GM18519 (cell line): ENCODE measurements at regions not wholly inside any gene's neighbourhood (a gene's known extent, or its start where the extent isn't known, plus 50 kb on each side); places are given as distances from the start of the nearest gene placed in this dataset.
"Not testable (repeated sequence)": the region's sequence is repeated elsewhere in the genome, so short reads cannot be mapped to it uniquely, and the experiment has no call there.

Source experiments
- ATAC-seq: cut with Tn5 transposase; IDR thresholded peaks from one replicate; pipeline ENCODE4 v1.9.1; 2021; ENCODE audit warnings: mild to moderate bottlenecking, moderate library complexity; ENCODE audit not compliant: unreplicated experiment, low FRiP score

DNA sequence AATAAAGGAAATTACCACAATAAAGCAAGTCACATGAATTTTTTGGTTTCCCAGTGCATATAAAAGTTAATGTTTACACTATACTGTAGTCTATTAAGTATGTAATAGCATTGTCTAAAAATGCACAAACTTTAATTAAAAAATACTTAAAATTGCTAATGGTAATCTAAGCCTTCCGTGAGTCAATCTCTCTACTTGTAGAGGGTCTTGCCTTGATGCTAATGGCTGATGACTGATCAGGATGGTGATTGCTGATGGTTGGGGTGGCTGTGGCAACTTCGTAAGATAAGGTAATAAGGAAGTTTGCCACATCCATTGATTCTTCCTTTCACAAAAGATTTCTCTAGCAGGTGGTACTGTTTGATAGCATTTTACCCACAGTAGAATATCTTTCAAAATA, 466.6 kb upstream of the PROX1 start:
- ATAC-seq, result no peak

DNA sequence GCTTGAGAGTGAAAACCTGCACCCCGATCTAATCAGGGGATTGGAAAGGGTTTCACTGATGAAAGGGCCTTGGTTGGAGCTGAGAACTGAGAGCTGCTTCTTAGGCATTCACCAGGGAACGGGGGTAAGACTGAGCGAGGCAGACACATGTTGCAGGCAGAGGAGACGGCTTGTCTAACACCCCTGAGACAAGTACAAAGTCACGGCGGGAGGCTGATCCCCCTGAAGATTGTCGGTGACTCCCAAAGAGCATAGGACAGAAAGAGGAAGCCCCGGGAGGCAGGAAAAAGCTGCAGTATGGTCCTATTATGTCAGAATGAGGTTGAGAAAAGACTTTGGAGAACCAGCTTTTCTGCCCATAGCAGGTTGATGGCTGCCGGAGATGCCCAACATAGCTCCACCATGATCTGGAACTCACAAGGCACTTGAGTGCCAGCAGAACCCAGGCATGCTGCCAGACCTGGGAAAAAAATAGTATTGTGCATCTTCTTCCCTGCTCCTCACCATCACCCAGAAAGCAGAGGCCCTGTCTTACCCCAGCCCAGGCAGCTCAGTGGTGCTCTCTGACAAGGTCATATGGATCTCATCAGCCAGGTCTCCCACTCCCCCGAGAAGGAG, 463.9 kb upstream of the PROX1 start:
- ATAC-seq, result no peak

DNA sequence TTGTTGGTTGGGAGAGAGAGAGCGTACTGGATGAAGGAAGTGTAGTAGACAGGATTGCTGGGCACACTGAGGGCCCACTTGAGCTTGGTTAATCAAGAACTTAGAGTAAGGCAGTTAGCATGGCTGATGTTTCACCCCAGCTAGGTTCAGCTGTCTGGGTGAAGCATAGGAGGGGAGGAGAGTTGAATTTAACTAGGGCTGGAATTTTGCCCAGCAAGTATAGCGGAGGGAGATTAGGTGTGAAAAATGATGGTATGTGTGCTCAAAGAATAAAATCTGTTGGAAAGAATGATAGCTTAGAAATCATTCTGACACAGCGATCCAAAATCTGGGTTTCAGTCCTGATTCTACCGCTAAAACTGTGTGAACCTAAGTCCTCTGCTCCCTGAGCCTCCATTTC, 461.5 kb upstream of the PROX1 start:
- no peak for ATAC-seq

DNA sequence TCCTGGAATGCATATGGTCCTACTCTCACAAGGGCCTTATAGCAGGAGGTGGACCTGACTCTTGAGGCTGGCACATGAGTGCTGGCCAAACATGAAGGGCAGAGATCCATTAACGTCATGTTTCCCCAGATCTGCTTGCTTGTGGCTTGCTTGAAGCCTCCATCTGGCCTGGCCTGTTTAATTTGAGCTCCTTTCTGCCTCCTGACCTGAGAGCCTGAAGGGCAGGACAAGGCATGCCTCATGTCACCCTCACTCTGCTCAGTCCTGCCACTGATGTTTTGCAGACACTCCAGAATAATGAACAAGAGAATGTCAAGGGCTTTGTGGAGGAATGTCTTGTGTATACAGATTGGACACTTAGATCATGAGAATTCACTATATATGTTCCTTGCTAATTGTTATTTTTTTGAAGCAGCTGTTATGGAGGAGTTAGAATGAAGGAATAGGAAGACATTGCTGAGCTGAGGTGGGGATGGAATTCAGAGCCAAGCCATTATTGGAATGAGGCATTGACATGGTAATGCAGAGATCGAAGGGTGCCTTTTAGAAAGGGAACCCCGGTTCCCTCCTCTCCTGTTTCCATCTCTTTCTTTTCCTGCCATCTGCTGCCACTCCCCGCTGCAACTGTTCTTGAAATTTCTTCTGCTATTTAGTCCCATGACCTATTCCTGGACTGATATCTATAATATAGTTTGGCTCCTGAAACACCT, 457.0 kb upstream of the PROX1 start:
- no peak for ATAC-seq

- ATAC-seq, result no peak
These were observed 456.1 kb upstream of the PROX1 start for GRCh38 chr1:213531369-213532310.

- ATAC-seq, result no peak
These were observed 454.6 kb upstream of the PROX1 start for GRCh38 chr1:213533125-213533524.

DNA sequence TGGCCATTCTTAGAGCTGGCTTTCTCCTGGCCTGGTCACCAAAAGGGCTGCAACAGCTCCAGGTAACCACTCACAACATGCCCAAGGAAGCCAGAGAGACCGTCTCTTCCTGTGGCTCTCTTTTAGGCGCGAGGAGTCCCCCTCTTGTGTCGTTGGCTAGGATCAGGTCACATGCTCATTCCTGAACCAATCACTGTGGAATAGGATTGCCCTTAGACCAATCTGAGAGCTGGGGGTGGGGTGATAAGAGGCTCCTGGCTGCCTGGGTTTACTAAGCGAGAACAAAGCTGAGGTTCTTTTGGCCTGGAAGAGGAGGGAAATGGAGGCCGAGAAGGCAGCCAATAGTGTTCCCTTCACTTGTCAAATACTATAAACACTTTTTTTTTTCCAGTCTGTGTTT, 452.1 kb upstream of the PROX1 start:
- no peak for ATAC-seq

DNA sequence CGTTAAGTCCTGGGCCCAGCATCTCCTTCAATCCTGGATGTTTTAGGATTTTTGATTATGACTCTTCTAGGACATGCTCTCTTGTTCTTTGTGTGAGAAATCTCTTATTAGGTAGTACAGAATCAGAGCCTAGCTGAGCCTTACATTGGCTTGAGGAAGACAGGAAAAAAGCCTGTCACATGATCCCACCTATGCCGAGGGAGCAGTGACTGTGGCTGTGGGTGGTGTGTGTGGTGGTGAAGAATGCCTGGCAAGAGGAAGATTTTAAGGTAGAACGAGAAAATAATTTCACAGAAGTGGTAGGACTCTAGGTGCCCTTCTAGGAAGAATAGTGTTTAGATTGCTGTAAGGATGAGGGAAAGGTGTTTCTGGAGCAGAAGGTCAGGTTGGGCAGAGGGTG, 449.5 kb upstream of the PROX1 start:
- no peak for ATAC-seq

DNA sequence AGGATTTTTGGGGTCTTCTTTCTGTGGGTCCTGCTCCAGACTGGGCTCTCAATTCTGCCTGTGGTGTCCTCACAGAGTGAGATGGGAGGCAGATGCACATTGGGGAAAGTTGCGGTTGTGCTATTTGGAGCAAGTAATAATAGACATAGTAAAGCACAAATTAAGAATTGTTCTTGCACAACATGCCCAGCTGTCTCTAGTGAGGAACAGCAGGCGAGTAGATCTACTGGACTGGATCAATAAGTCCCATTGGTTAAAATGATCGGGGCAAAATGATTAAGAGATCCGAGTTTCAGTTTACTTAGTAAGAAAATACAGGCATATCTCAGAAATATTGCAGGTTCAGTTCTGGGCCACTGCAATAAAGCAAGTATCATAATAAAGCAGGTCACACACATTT, 448.3 kb upstream of the PROX1 start:
- no peak for ATAC-seq

GRCh38 chr1:213541641-213542040, 446.1 kb upstream of the PROX1 start:
- no peak for ATAC-seq

DNA sequence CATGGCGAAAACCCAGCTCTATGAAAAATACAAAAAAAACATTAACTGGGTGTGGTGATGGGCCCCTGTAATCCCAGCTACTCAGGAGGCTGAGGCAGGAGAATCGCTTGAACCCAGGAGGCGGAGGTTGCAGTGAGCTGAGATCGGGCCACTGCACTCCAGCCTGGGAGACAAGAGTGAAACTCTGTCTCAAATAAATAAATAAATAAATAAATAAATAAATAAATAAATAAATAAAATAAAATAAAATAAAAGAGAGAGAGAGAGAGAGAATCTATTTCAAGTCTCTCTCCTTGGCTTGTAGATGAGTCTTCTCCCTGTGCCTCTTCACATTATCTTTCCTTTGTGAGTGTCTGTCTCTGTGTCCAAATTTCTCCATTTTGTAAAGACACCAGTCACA, 442.6 kb upstream of the PROX1 start:
- not testable (repeated sequence) for ATAC-seq

GRCh38 chr1:213549982-213550381, 437.8 kb upstream of the PROX1 start:
- ATAC-seq, result no peak

DNA sequence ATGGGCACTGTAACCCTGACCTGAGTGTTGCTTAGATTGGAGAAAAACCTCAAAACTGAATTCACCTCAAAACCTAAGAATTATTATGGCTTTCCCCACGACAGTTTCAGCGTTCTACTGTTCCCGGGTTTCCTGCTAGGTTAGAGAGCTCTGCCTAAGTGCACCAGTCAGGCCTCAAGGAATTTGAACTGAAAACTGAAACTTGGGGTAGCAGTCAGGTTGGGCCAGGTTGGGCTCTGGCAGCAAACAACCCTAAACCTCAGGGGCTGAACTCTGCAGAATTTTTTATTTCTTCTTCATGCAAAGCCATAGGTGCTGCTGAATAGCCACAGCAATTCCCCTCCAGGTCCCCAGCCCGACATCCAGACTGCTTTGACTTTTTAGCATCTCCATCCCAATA, 437.0 kb upstream of the PROX1 start:
- no peak for ATAC-seq

DNA sequence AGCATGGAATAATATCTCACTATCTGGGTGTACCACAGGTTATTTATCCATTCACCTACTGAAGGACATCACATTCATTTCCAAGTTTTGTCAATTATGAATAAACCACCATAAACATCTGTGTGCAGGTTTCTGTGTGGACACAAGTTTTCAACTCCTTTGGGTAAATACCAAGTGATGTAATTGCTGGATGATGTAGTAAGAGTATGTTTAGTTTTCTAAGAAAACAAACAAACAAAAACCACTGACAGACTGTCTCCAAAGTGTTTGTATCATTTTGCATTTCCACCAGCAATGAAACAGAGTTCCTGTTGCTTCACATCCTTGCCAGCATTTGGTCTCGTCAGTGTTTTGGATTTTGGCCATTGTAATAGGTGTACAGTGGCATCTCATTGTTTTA, 435.7 kb upstream of the PROX1 start:
- no peak for ATAC-seq

DNA sequence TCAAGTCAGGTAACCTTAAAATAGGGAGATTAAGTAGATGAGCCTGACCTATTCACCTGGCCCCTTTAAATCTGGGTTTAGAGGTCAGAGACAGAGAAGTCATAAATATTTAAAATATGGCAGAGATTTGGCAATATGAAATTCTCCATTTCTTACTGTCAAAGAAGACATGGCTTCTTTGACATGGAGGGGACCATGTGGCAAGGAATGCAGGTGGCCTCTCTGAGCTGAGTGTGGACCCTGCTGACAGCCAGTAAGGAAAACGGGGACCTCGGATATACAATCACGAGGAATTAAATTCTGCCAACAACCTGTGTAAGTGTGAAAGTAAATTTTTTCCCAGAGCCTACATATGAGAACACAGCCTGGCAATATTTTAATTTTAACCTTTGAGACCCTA, 427.5 kb upstream of the PROX1 start:
- ATAC-seq, result no peak

DNA sequence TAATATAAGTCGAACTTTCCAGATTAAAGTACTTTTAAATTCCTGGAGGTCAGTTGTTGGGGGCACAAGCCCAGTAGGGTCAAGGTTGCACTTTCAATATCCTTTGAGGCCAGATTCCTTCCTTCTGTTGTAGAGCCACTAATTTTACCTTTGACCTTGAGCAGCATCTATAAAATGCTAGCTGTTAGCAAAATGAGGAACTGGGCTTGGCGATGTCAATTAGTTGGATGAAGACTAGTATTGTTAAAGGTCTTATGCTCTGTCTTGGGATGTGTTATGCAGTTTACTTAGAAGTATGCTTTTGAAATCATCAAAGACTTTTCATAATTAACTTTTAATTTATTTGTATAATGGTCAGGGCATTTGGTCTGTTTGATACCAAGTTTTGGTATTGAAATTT, 425.9 kb upstream of the PROX1 start:
- no peak for ATAC-seq

GRCh38 chr1:213564215-213564659, 423.5 kb upstream of the PROX1 start:
- no peak for ATAC-seq

- ATAC-seq, result no peak
These were observed 418.6 kb upstream of the PROX1 start for GRCh38 chr1:213568929-213569815.

DNA sequence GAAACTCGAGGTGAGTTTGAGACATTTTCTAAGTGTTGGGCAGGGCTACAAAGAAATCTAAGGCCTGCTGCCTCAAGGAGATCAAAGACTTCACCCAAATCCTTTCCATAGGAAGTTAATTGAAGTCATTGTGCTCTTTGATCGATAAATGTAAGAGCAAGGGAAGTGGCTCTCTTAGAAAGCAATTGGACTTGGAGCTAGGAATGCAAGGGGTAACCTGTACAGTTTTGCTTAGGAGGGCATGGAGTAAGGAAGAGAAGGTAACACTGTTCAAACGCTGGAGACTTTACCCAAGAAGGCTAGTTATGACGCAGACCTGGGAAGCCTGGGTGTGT, 418.0 kb upstream of the PROX1 start:
- no peak for ATAC-seq

GRCh38 chr1:213570487-213570886, 417.3 kb upstream of the PROX1 start:
- ATAC-seq, result no peak

DNA sequence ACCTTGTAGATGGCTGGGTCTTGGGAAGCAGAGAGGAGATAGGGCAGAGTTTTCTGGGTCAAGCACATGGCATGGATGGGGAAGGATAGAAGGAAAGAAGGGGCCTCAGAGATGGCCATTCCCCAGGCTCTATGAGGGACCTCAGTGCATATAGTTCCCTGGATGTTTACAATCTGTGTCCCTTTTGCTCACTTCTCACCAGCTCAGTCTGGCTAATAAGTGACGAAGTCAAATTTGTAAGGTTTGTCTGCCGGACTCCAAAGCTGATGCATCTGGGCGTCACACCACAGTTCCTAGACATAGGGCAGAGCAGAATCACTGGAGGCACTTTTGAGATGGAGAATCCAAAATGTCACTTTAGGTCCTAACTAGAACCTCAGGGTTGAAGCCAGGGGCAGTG, 416.4 kb upstream of the PROX1 start:
- no peak for ATAC-seq
